ENCODE measurements at regions not wholly inside any gene's neighbourhood (a gene's known extent, or its start where the extent isn't known, plus 50 kb on each side); places are given as distances from the start of the nearest gene placed in this dataset.

DNA sequence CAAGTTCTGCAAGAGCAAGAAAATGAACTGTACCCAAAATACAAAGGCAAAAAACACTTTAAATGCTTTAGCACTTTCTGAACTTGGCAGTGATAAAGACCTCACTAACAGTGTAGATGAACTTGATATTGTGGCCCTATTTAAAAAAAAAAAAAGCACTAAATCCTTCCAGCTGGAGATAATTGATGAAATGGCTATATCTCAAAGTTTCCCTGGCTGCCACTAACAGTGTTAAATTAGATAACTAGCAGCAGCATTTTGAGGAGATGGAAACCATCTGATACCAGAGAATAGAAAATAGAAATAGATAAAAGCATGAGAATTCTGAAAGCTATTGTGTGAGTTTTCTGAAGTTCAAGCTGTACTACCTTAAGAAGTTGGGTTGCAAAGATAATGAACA, 317.2 kb downstream of the RWDD3 start:
- no peak for FAIRE-seq
- no peak for DNase-seq (ENCODE audit: insufficient read length, low spot score)
- TF ChIP-seq, protein P1, sequence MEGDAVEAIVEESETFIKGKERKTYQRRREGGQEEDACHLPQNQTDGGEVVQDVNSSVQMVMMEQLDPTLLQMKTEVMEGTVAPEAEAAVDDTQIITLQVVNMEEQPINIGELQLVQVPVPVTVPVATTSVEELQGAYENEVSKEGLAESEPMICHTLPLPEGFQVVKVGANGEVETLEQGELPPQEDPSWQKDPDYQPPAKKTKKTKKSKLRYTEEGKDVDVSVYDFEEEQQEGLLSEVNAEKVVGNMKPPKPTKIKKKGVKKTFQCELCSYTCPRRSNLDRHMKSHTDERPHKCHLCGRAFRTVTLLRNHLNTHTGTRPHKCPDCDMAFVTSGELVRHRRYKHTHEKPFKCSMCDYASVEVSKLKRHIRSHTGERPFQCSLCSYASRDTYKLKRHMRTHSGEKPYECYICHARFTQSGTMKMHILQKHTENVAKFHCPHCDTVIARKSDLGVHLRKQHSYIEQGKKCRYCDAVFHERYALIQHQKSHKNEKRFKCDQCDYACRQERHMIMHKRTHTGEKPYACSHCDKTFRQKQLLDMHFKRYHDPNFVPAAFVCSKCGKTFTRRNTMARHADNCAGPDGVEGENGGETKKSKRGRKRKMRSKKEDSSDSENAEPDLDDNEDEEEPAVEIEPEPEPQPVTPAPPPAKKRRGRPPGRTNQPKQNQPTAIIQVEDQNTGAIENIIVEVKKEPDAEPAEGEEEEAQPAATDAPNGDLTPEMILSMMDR (IDR thresholded peaks at IDR 0.05; ENCODE audit: insufficient read depth, missing control alignments) = no peak

DNA sequence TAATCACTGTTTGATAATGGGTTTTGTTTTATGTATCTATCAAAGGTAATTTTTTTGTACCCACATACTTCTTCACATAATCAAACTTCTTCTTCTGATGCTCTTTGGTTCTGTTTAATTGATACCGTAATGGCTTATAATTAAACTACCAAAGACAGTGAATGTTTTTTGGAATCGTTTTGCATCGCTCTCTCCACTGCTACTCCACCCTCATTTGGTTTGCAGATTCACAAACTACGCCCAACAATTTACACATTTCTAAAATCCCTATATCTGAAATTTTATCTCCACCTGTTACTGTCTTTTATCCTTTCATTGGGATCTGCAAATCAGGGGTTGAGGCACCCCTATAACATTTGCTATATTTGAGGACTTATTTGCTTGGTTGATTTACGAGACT, 319.6 kb downstream of the RWDD3 start:
- TF ChIP-seq, protein P1 (IDR thresholded peaks at IDR 0.05; ENCODE audit: insufficient read depth, missing control alignments) = no peak
- FAIRE-seq (no peak), DNase-seq (ENCODE audit: insufficient read length, low spot score) (no peak)

DNA sequence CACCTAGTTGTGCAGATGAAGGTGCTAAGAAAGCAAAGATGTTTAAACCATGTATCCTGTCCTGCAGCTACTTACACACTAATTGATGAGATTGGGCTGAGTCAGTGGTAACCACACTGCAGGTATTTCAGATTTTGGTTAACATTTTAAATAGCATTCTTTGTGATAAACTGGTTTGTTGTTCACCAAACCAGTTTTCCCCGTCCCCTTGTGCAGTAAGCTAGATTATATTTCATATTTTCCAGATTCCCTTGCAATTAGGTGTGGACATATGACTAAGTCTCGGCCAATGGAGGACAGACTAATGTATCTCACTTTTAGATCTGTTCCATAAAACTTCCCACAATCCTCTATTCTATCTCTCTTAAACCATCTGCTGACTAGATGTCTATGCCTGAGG, 320.4 kb downstream of the RWDD3 start:
- TF ChIP-seq, protein P1 (IDR thresholded peaks at IDR 0.05; ENCODE audit: insufficient read depth, missing control alignments) = no peak
- DNase-seq (ENCODE audit: insufficient read length, low spot score) (no peak), FAIRE-seq (no peak)

DNA sequence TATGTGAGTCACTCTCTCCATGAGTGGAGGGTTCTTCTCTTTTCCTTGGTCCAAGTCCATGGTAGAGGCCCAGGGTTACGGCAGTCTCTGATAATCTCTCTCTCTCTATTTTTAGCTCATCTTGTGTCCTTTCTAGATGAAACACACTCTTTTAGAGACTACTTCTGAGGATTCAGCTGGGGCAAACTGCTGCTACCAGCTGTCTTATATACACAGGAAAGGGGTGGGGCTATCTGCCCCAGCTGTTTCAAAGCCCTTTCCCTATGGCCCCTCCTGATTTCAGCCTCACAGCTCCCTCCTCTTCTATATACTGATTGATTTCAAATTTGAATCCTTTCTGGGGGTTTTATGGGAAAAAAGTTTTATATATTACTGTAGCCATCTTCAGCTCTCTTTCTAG, 324.8 kb downstream of the RWDD3 start:
- no peak for DNase-seq (ENCODE audit: insufficient read length, low spot score)

DNA sequence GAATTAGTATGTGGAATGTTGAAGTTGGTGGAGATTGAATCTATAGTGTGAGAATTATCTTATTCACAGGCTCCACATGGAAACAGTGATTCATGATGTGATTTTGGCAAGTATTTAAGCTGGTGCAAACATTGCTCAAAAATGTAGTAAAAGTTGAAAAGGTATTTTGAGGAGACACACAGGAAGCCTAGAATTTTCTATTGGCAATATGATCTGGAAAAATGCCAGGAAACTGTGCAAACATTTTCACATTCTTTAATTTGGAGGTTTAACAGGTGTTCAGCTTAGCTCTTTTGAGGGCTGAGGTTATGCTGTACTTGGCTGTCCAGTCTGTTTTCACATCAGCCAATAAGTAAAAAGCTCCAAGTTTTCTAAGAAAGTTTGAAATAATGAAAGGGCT, 327.3 kb downstream of the RWDD3 start:
- TF ChIP-seq, protein P1 (IDR thresholded peaks at IDR 0.05; ENCODE audit: insufficient read depth, missing control alignments) = no peak
- FAIRE-seq = no peak

More for the DNA sequence above, 324.8 kb downstream of the RWDD3 start:
- FAIRE-seq = no peak
- TF ChIP-seq, protein P1 (IDR thresholded peaks at IDR 0.05; ENCODE audit: insufficient read depth, missing control alignments) = no peak

DNA sequence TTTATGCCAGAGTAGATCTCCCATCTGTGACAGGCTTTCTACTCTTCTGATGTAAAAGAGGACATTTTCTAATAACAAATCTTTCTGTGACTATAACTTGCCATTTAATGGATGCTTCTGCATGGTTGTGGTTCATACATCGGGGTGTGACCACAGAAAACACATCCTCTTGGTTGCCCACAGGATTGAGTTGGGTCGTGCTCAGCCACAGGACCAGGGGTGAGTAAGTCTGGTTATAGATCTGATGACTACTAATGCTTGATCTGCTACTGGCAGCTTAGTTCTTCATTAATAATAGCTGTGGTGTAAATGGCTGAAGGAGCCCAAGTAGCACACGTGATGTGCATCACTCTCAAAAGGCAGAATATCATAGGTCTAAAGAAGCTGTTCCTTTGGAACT, 328.2 kb downstream of the RWDD3 start:
- TF ChIP-seq, protein P1 (IDR thresholded peaks at IDR 0.05; ENCODE audit: insufficient read depth, missing control alignments) = no peak
- FAIRE-seq (no peak), DNase-seq (ENCODE audit: insufficient read length, low spot score) (no peak)

More for the DNA sequence above, 327.3 kb downstream of the RWDD3 start:
- no peak for DNase-seq (ENCODE audit: insufficient read length, low spot score)

DNA sequence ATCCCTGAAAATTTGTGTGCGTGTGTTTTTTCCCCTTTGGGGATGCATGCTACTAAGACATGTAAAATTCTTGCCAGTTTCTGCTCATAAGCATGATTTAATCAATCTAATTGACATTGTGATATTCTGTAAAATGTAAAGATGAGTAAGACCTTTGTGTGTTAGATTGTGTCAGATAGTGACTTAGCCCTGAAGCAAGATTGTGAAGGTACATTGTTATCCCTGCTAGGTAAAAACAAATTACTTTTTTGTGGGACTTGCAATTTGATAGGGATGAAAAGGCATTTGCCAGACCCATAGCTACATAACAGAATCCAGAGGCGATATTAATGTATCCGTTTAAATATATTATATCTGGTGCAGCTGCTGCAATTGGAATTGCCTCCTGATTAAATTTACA, 338.0 kb downstream of the RWDD3 start:
- no peak for FAIRE-seq
- no peak for DNase-seq (ENCODE audit: insufficient read length, low spot score)
- TF ChIP-seq, protein P1 (IDR thresholded peaks at IDR 0.05; ENCODE audit: insufficient read depth, missing control alignments) = no peak

Measured in D721Med (cell line).